Effector memory CD8-positive, alpha-beta T cell (primary cell): ENCODE measurements at regions not wholly inside any gene's neighbourhood (a gene's known extent, or its start where the extent isn't known, plus 50 kb on each side); places are given as distances from the start of the nearest gene placed in this dataset.
"Not testable (repeated sequence)": the region's sequence is repeated elsewhere in the genome, so short reads cannot be mapped to it uniquely, and the experiment has no call there.

Experiments
- ATAC-seq: fragments of 150-1000 bp; cut with Tn5 transposase; replicated peaks from 2 replicates; pipeline ENCODE4 v1.10.0; 2021; ENCODE audit warnings: mild to moderate bottlenecking, moderate library complexity
- DNase-seq, 3 experiments: peaks; one replicate each; pipeline ENCODE4 v3.0.0; 2021
- H3K27ac Mint-ChIP-seq, 2 donors: one replicate each; pipeline ENCODE4 v1.8.0; 2022; ENCODE audit warnings: mild to moderate bottlenecking in 2 of 2, mixed read lengths in 2 of 2, moderate library complexity in 2 of 2
- H3K27me3 Mint-ChIP-seq, 2 donors: one replicate each; pipeline ENCODE4 v1.8.0; 2022; ENCODE audit warnings: mixed read lengths in 2 of 2
- H3K36me3 Mint-ChIP-seq: one replicate; pipeline ENCODE4 v1.8.0; 2022; ENCODE audit warnings: mild to moderate bottlenecking, moderate library complexity, mixed read lengths; ENCODE audit not compliant: insufficient read depth
- H3K4me1 Mint-ChIP-seq, 2 donors: one replicate each; pipeline ENCODE4 v1.8.0; 2022; ENCODE audit warnings: low read depth in 2 of 2, mixed read lengths in 2 of 2
- H3K4me3 Mint-ChIP-seq, 2 donors: one replicate each; pipeline ENCODE4 v1.8.0; 2022; ENCODE audit warnings: mild to moderate bottlenecking in 2 of 2, mixed read lengths in 2 of 2, moderate library complexity in 2 of 2
- H3K9me3 Mint-ChIP-seq, 2 donors: one replicate each; pipeline ENCODE4 v1.8.0; 2022; ENCODE audit warnings: mixed read lengths in 2 of 2

DNA sequence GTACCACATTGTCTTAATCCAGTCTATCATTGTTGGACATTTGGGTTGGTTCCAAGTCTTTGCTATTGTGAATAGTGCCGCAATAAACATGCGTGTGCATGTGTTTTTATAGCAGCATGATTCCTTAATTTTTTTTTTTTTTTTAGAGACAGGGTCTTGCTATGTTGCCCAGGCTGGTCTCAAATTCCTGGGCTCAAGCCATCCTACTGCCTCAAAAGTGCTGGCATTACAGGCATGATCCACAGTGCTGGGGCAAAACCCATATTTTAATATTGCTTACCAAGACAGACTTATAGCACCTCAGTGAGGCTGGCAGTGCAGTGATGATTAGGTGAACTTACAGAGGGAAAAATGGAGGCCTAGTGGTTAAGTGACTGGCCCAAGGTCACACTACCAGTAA, 116.5 kb upstream of the CDYL start:
- not testable (repeated sequence) for H3K9me3 Mint-ChIP-seq, H3K4me1 Mint-ChIP-seq, H3K36me3 Mint-ChIP-seq, DNase-seq, H3K27me3 Mint-ChIP-seq, H3K4me3 Mint-ChIP-seq, ATAC-seq, H3K27ac Mint-ChIP-seq

DNA sequence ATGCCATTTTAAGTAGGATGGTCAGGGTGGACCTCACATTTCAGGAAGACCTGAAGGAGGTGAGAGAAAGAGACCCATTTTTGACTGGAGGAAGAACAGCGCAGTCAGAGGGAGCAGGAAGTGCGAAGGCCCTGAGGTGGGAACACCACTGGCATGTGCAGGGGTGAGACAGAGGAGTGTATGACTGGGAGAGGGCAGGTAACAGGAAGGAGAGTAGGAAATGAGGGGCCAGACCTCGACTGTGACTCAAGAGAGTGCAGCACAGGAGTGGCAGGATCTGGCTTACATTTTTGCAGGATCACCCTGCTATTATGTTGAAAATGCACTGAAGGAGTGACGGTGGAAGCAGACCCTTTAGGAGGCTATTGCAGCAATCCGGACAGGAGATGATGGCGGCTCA, 117.7 kb upstream of the CDYL start:
- Mint-ChIP-seq H3K27me3 (peaks cover 6 to 7% of the 10 kb centered on the region in 2 donors), H3K36me3 (peaks cover 3% of the 10 kb centered on the region), H3K4me3 (no peak overlapping the region), H3K4me1 (no peaks in the 10 kb centered on the region), H3K9me3 (no peaks in the 10 kb centered on the region), H3K27ac (peak overlapping the region in 1 of 2 donors; percentile 12)
- DNase-seq (no peak), ATAC-seq (no peak)

DNA sequence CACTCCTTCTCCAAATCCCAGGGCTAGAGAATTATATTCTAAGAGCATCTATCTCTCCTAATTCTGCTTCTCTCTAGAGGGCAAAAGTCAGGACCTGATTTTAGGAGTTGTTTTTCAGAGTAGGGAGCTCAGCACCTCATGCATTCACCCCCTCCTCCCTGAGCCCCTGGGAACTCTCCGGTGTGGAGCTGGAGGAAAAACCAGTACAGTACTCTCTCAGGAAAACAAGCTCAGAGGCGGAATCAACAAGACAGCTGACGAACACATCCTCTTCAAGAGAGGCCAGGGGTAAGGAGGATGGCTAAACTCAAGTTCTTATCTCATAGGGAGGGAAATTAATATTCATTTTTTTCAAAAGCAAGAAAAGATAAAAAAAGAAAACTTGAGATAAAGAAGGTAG, 120.1 kb upstream of the CDYL start:
- DNase-seq (no peak), ATAC-seq (no peak)
- Mint-ChIP-seq H3K4me1 (no peaks in the 10 kb centered on the region), H3K27me3 (peaks cover 2 to 7% of the 10 kb centered on the region in 2 donors), H3K4me3 (no peak overlapping the region), H3K36me3 (peaks cover 3% of the 10 kb centered on the region), H3K9me3 (no peaks in the 10 kb centered on the region), H3K27ac (no peak overlapping the region)

DNA sequence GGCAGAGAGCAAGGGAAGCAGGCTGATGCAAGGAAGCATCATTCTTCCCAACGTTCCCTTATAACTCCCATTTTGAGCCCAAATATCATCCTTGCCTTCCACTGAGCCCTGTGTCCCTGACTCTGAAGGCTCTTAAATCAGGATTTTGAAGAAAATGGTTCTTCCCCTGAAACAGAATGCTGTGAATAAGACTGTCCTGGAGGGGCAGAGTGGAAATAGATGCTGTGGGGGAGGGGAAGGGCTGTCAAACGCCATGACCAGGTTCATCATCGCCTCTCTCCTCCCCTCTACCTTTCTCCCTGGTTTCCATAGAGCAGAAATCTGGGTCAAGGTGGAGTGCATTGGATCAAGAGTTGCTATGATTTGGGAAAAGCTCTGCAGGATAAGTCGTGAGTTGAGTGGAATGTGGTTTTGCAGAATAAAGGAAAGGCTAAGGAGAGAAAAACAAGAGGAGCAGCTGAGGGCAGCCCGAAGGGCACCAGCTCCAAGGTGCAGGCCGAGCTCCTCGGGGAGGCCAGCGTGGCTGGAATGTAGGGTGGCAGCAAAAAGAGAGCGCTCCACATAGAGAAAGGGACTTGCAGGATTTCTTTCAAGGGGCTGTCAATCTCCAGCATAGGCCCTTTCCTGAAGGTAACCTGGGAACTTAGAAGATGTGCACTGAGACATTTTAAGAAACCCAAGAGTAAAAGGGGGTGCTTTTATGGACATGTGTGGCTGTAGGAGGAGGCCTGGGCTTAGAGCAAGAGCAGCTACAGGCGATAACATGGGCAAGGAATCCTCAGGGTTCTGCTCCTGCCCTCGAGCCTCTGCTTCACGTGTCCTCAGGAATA, 120.8 kb upstream of the CDYL start:
- Mint-ChIP-seq H3K4me3 (no peak overlapping the region), H3K36me3 (no peaks in the 10 kb centered on the region), H3K9me3 (no peaks in the 10 kb centered on the region), H3K27me3 (peaks cover 0 to 7% of the 10 kb centered on the region in 2 donors), H3K27ac (no peak overlapping the region), H3K4me1 (no peaks in the 10 kb centered on the region)
- DNase-seq (no peak), ATAC-seq (no peak)

DNA sequence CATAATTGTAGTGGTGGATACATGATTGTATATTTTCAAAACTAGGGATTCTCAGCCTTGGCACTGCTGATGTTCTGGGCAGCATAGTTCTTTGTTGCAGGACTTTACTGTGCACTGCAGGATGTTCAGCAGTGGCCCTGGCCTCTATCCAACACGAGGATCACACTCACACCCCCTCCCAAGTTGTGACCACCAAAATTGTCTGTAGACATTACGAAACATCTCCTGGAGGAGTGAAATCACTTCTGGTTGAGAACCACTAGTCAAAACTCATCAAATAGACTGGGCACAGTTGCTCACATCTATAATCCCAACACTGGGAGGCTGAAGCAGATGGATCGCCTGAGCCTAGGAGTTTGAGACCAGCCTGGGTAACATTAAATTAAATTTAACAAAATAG, 123.1 kb upstream of the CDYL start:
- no peak for ATAC-seq
- DNase-seq, result no peak
- H3K27ac Mint-ChIP-seq, result no peak overlapping the region
- peaks cover 7 to 14% of the 10 kb centered on the region in 2 donors for H3K27me3 Mint-ChIP-seq
- no peak overlapping the region for H3K4me3 Mint-ChIP-seq
- no peaks in the 10 kb centered on the region for H3K9me3 Mint-ChIP-seq
- H3K36me3 Mint-ChIP-seq, result no peaks in the 10 kb centered on the region
- H3K4me1 Mint-ChIP-seq, result no peaks in the 10 kb centered on the region

DNA sequence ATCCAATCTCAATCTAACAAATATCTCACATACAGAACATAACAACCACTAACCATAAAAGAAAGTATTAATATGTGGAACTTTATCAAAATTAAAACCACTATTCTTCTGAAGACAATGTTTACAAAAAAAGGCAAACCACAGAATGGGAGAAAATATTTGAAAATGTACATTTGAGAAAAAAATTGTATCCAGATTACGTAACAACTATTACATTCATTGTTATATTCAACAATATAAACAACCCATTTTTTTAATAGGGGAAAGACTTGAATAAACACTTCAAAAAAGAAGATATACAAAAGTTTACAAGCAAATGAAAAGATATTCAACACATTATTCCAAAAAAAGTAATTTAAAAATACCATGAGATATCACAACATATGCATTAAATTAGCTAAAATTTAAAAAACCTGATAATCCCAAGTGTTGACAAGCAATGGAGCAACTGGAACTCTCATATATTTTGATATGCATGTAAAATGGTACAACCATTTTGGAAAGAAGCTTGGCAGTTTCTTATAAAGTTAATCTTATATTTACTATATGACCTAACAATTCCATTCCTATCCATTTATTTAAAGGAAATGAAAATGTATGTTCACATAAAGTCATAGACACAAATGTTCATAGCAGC, 124.3 kb upstream of the CDYL start:
- H3K27me3 Mint-ChIP-seq, result peaks cover 13 to 25% of the 10 kb centered on the region in 2 donors
- H3K27ac Mint-ChIP-seq, result no peak overlapping the region

DNA sequence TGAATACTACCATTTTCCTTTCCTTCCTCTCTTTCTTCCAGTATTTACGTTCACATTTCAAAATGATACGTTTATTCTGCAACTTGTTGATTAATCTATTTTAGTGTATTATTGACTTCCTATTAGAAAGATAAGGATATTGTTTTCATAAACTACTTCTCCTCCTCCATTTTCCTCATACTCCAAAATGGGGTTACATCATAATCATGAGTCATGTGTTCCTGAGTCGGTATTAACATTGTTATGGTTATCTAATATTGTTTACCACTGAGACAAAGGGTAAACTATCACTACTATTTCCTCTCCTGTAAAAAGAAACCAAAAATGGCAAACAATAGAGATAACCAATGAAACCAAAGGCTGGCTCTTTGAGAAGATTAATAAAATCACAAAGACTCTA, 126.5 kb upstream of the CDYL start:
- DNase-seq (no peak), ATAC-seq (no peak)
- peaks cover 6 to 31% of the 10 kb centered on the region in 2 donors for H3K27me3 Mint-ChIP-seq
- no peak overlapping the region for H3K4me3 Mint-ChIP-seq
- peaks cover 10% of the 10 kb centered on the region in 2 donors for H3K4me1 Mint-ChIP-seq
- no peaks in the 10 kb centered on the region for H3K36me3 Mint-ChIP-seq
- H3K27ac Mint-ChIP-seq, result no peak overlapping the region
- H3K9me3 Mint-ChIP-seq, result no peaks in the 10 kb centered on the region

More for the DNA sequence above, 124.3 kb upstream of the CDYL start:
- no peak for ATAC-seq
- DNase-seq, result no peak
- peaks cover 8 to 10% of the 10 kb centered on the region in 2 donors for H3K4me1 Mint-ChIP-seq
- H3K4me3 Mint-ChIP-seq, result no peak overlapping the region
- H3K36me3 Mint-ChIP-seq, result no peaks in the 10 kb centered on the region
- no peaks in the 10 kb centered on the region for H3K9me3 Mint-ChIP-seq

DNA sequence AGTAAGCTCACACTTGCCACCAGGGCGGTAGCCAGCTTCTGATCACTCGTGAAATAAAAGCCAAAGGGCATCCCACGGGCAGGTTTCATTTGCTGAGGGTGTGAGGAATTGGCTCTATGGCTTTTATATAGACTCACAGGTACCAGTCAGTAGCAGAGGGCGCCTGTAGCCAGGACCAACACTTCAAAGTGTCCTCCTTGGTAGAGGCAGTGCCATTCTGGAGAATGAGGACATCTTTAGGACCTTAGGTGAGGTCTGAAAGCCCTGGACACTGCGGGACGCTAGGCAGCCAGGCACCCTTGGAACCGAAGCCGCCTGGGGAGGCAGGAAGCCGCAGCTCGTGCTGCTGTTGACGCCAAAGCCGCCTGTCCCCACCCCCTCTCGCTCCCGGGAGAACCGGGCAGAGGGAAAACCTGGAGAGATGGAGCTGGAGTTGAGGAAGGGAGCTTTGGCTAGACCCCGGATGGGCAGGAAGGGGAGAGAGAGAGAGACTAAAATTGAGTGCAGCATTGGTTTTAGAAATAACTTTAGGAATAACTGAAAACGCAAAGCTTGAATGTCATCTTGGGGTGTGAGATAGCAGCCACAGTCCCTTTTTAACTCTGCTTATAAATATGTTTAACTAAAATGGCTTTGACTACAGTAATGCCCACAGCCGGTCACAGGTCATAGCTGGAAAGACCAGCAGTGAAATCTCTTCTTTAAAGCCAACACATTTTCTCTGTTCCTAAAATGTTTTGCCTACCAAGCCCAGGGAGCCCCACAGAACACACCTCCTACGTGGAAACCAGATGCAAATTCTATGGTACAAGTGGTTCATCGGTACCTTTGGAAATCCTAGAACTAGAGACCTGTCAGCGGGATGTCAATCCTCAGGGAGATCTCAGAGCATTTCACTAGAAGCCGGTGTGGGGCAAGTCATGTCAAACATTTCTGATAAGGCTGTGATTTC, 128.5 kb upstream of the CDYL start:
- peaks cover 6 to 37% of the 10 kb centered on the region in 2 donors for H3K27me3 Mint-ChIP-seq
- peaks cover 10% of the 10 kb centered on the region in 2 donors for H3K4me1 Mint-ChIP-seq
- H3K4me3 Mint-ChIP-seq, result peak overlapping the region; percentile 65 to 76
- DNase-seq (peak in 1 of 3 experiments; percentile 4), ATAC-seq (peak; percentile 17)
- no peaks in the 10 kb centered on the region for H3K9me3 Mint-ChIP-seq
- H3K36me3 Mint-ChIP-seq, result no peaks in the 10 kb centered on the region
- H3K27ac Mint-ChIP-seq, result peak overlapping the region in 1 of 2 donors; percentile 51

DNA sequence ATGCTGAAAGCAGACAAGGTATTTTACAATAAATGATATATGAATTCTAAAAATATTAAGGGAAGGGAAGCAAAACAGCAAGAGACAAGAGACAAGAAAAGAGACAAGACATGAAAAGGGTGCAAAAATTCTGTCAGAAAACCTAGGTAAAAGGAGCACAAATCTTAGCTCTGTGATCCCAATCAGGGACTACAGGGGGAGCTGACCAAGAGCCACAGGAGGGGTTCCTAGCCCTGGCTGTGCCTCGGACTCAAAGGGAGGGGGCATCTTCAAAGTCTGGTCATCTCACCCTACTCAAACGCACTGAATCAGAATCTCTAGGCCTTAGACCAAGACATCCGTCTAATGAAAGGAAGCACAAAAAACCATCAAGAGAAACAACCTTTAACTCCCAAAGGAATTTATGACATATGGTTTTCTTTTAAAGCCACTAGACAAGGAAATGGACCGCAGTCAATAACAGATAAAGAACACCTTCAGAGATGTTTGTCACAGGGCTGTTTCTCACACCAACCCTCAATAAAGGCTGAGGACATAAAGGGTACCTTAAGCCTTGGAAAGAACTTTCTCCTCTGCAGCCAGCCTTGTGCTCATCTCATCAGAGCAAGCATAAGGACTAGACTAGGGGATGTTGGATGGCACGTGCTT, 130.4 kb upstream of the CDYL start:
- Mint-ChIP-seq H3K36me3 (no peaks in the 10 kb centered on the region), H3K27ac (no peak overlapping the region), H3K27me3 (peaks cover 12 to 38% of the 10 kb centered on the region in 2 donors), H3K9me3 (no peaks in the 10 kb centered on the region), H3K4me3 (no peak overlapping the region), H3K4me1 (peaks cover 10% of the 10 kb centered on the region in 2 donors)
- DNase-seq, result no peak
- ATAC-seq, result no peak

DNA sequence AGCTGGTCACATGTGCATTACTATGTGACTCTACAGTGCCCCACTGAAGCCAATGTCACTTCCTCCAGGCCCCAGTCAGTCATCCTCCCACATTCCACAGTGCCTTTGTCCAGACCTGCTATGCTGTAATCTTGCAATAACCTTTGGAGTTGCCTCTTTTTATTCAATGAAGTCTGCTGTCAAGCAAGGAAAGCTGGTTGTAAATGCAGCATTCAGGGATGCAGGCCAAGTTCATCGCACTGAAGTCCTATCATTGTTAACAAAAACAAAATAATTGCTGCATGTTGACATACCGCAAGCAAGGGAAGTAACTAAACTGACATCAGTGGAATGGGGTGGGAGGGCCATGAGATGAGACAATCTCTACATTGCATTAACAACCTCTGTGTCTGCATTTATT, 131.2 kb upstream of the CDYL start:
- DNase-seq, result no peak
- Mint-ChIP-seq H3K9me3 (no peaks in the 10 kb centered on the region), H3K4me1 (peaks cover 10% of the 10 kb centered on the region in 2 donors), H3K27ac (no peak overlapping the region), H3K4me3 (no peak overlapping the region), H3K36me3 (no peaks in the 10 kb centered on the region), H3K27me3 (peaks cover 14 to 42% of the 10 kb centered on the region in 2 donors)
- no peak for ATAC-seq

DNA sequence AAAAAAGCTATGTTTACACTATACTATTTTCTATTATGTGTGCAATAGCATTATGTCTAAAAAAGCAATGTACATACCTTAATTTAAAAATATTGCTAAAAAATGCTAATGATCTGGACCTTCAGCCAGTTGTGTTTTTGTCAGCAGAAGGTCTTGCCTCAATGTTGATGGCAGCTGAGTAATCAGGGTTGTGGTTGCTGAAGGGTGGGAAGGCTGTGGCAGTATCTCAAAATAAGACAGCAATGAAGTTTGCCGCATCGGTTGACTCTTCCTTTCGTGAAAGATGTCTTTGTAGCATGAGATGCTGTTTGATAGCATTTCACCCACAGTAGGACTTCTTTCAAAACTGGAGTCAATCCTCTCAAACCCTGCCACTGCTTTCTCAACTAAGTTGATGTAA, 134.7 kb upstream of the CDYL start:
- Mint-ChIP-seq H3K4me1 (no peaks in the 10 kb centered on the region), H3K27ac (no peak overlapping the region), H3K9me3 (no peaks in the 10 kb centered on the region), H3K36me3 (no peaks in the 10 kb centered on the region), H3K4me3 (no peak overlapping the region), H3K27me3 (peaks cover 20 to 31% of the 10 kb centered on the region in 2 donors)
- no peak for ATAC-seq
- DNase-seq, result no peak

DNA sequence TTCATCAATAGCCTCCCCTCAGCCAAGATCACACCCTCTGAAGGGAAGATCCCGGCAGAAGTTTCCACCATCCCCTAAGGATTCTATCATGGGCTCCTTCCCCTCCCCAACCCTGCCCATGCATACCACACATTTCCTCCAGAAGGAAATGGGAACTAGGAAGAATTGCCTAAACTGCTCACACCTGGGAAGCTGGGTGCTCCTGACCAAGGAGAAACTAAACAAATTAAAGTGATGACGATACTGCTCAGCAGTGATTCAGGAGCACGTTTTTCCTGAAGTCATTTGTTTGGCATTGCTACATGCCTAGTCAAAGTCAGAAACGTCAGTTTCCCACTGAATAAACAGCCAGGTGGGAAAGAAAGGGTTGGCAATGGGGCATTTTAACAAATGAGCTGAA, 136.1 kb upstream of the CDYL start:
- no peak overlapping the region for H3K27ac Mint-ChIP-seq
- no peaks in the 10 kb centered on the region for H3K9me3 Mint-ChIP-seq
- DNase-seq, result no peak
- no peak for ATAC-seq
- H3K4me1 Mint-ChIP-seq, result no peaks in the 10 kb centered on the region
- no peak overlapping the region for H3K4me3 Mint-ChIP-seq
- no peaks in the 10 kb centered on the region for H3K36me3 Mint-ChIP-seq
- H3K27me3 Mint-ChIP-seq, result peaks cover 20 to 30% of the 10 kb centered on the region in 2 donors

DNA sequence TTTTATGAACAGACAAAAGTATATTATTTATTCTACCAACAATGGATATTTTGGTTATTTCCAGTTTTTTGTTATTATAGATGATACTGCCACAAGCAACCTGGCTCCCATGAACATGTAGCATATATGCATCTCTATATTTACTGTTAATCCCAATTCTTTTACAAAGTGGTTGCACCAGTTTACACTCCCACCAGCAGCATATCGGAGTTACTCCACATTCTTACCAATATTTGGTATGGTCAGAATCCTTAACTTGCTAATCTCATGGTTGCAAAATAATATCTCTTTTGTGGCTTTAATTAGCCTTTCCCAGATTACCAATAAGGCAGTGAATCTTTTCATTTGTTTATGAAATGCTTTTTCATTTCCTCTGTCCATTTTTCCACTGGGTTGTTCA, 137.6 kb upstream of the CDYL start:
- no peak for ATAC-seq
- Mint-ChIP-seq H3K36me3 (no peaks in the 10 kb centered on the region), H3K27me3 (peaks cover 20 to 30% of the 10 kb centered on the region in 2 donors), H3K9me3 (no peaks in the 10 kb centered on the region), H3K4me3 (no peak overlapping the region), H3K27ac (peak overlapping the region in 1 of 2 donors; percentile 23), H3K4me1 (no peaks in the 10 kb centered on the region)
- no peak for DNase-seq
